ENCODE measurements at regions not wholly inside any gene's neighbourhood (a gene's known extent, or its start where the extent isn't known, plus 50 kb on each side); places are given as distances from the start of the nearest gene placed in this dataset.
"Not testable (repeated sequence)": the region's sequence is repeated elsewhere in the genome, so short reads cannot be mapped to it uniquely, and the experiment has no call there.

GRCh38 chr2:13255485-13255884 is 538.7 kb downstream of the TRIB2 start:
- Histone ChIP-seq H3K27ac (no peak overlapping the region), H4K20me1 (ENCODE audit: insufficient read depth) (no peaks in the 10 kb centered on the region), H2AFZ (no peak overlapping the region), H3K36me3 (ENCODE audit: low read depth) (no peaks in the 10 kb centered on the region), H3K79me2 (ENCODE audit: insufficient read depth) (no peaks in the 10 kb centered on the region), H3K9me2 (ENCODE audit: insufficient read depth) (no peaks in the 10 kb centered on the region), H3K9ac (no peak overlapping the region), H3K4me3 (no peak overlapping the region), H3K27me3 (replicated peaks; ENCODE audit: insufficient read depth) (no peaks in the 10 kb centered on the region), H3F3A (ENCODE audit: insufficient read depth) (no peaks in the 10 kb centered on the region), H3K4me2 (ENCODE audit: unreplicated experiment) (no peak overlapping the region), H3K4me1 (ENCODE audit: insufficient read depth) (no peaks in the 10 kb centered on the region), H3K9me3 (ENCODE audit: low read depth) (no peaks in the 10 kb centered on the region)
- DNase-seq = no peak
- 25 to 31% methylated on average over 1 of the region's 1 CpG for WGBS, 2 experiments (ENCODE audit: low coverage in 1 of 2, low lambda C conversion rate in 2 of 2, missing lambda C conversion rate in 2 of 2)
- TF ChIP-seq EZH2 (IDR thresholded peaks at IDR 0.05; ENCODE audit: insufficient read depth, poor library complexity, severe bottlenecking) = no peak
- in situ Hi-C loops (cut with MboI) = no loop called here

- Histone ChIP-seq H2AFZ (no peak overlapping the region), H3K36me3 (ENCODE audit: low read depth) (no peaks in the 10 kb centered on the region), H3K9ac (no peak overlapping the region), H3K79me2 (ENCODE audit: insufficient read depth) (no peaks in the 10 kb centered on the region), H4K20me1 (ENCODE audit: insufficient read depth) (no peaks in the 10 kb centered on the region), H3K27me3 (replicated peaks; ENCODE audit: insufficient read depth) (no peaks in the 10 kb centered on the region), H3F3A (ENCODE audit: insufficient read depth) (no peaks in the 10 kb centered on the region), H3K27ac (no peak overlapping the region), H3K4me3 (no peak overlapping the region), H3K9me2 (ENCODE audit: insufficient read depth) (no peaks in the 10 kb centered on the region), H3K9me3 (ENCODE audit: low read depth) (peaks cover 4% of the 10 kb centered on the region), H3K4me1 (ENCODE audit: insufficient read depth) (no peaks in the 10 kb centered on the region), H3K4me2 (ENCODE audit: unreplicated experiment) (no peak overlapping the region)
- WGBS, 2 experiments (ENCODE audit: low coverage in 1 of 2, low lambda C conversion rate in 2 of 2, missing lambda C conversion rate in 2 of 2) = 2 to 5% methylated on average over 2 of the region's 2 CpGs
- in situ Hi-C loops (cut with MboI) = no loop called here
- DNase-seq = no peak
- TF ChIP-seq EZH2phosphoT487 (IDR thresholded peaks at IDR 0.05; ENCODE audit: insufficient read depth, low read depth) (no peak), EZH2 (IDR thresholded peaks at IDR 0.05; ENCODE audit: insufficient read depth, poor library complexity, severe bottlenecking) (no peak)
Observed at GRCh38 chr2:13260402-13260801, 543.7 kb downstream of the TRIB2 start.

GRCh38 chr2:13266166-13266565 is 549.4 kb downstream of the TRIB2 start:
- 6 to 9% methylated on average over 1 of the region's 1 CpG for WGBS, 2 experiments (ENCODE audit: low coverage in 1 of 2, low lambda C conversion rate in 2 of 2, missing lambda C conversion rate in 2 of 2)
- in situ Hi-C loops (cut with MboI) = no loop called here
- no peak overlapping the region for H3K4me3 ChIP-seq

GRCh38 chr2:13284688-13285087 is 568.0 kb downstream of the TRIB2 start:
- no peaks in the 10 kb centered on the region for H3K27me3 ChIP-seq (replicated peaks; ENCODE audit: insufficient read depth)
- H3K9me3 ChIP-seq (ENCODE audit: low read depth) = no peaks in the 10 kb centered on the region
- H3K27ac ChIP-seq = no peak overlapping the region
- no peaks in the 10 kb centered on the region for H3K4me1 ChIP-seq (ENCODE audit: insufficient read depth)
- H3K9me2 ChIP-seq (ENCODE audit: insufficient read depth) = no peaks in the 10 kb centered on the region
- no peak overlapping the region for H3K4me2 ChIP-seq (ENCODE audit: unreplicated experiment)
- H3F3A ChIP-seq (ENCODE audit: insufficient read depth) = no peaks in the 10 kb centered on the region
- no peak overlapping the region for H3K4me3 ChIP-seq
- in situ Hi-C loops (cut with MboI) = no loop called here
- DNase-seq = no peak
- no peaks in the 10 kb centered on the region for H3K79me2 ChIP-seq (ENCODE audit: insufficient read depth)
- H4K20me1 ChIP-seq (ENCODE audit: insufficient read depth) = no peaks in the 10 kb centered on the region
- WGBS, 2 experiments (ENCODE audit: low coverage in 1 of 2, low lambda C conversion rate in 2 of 2, missing lambda C conversion rate in 2 of 2) = 55 to 56% methylated on average over 8 of the region's 8 CpGs
- H3K9ac ChIP-seq = no peak overlapping the region
- no peaks in the 10 kb centered on the region for H3K36me3 ChIP-seq (ENCODE audit: low read depth)
- TF ChIP-seq EZH2 (IDR thresholded peaks at IDR 0.05; ENCODE audit: insufficient read depth, poor library complexity, severe bottlenecking) = no peak
- no peak for TF ChIP-seq EZH2phosphoT487 (IDR thresholded peaks at IDR 0.05; ENCODE audit: insufficient read depth, low read depth)
- H2AFZ ChIP-seq = no peak overlapping the region

More at GRCh38 chr2:13266166-13266565, 549.4 kb downstream of the TRIB2 start:
- Histone ChIP-seq H3K27me3 (replicated peaks; ENCODE audit: insufficient read depth) (no peaks in the 10 kb centered on the region), H3K79me2 (ENCODE audit: insufficient read depth) (no peaks in the 10 kb centered on the region), H4K20me1 (ENCODE audit: insufficient read depth) (no peaks in the 10 kb centered on the region), H3K4me2 (ENCODE audit: unreplicated experiment) (no peak overlapping the region), H2AFZ (no peak overlapping the region), H3K9me2 (ENCODE audit: insufficient read depth) (no peaks in the 10 kb centered on the region), H3K9me3 (ENCODE audit: low read depth) (peaks cover 4% of the 10 kb centered on the region), H3K27ac (no peak overlapping the region), H3K36me3 (ENCODE audit: low read depth) (no peaks in the 10 kb centered on the region), H3F3A (ENCODE audit: insufficient read depth) (no peaks in the 10 kb centered on the region), H3K9ac (no peak overlapping the region), H3K4me1 (ENCODE audit: insufficient read depth) (no peaks in the 10 kb centered on the region)
- no peak for DNase-seq
- TF ChIP-seq EZH2phosphoT487 (IDR thresholded peaks at IDR 0.05; ENCODE audit: insufficient read depth, low read depth) = no peak
- TF ChIP-seq EZH2 (IDR thresholded peaks at IDR 0.05; ENCODE audit: insufficient read depth, poor library complexity, severe bottlenecking) = no peak

- Histone ChIP-seq H2AFZ (no peak overlapping the region), H3K4me2 (ENCODE audit: unreplicated experiment) (no peak overlapping the region), H3K4me3 (no peak overlapping the region), H3K79me2 (ENCODE audit: insufficient read depth) (no peaks in the 10 kb centered on the region), H3K9me2 (ENCODE audit: insufficient read depth) (no peaks in the 10 kb centered on the region), H3K4me1 (ENCODE audit: insufficient read depth) (no peaks in the 10 kb centered on the region), H3F3A (ENCODE audit: insufficient read depth) (no peaks in the 10 kb centered on the region), H3K9ac (no peak overlapping the region), H4K20me1 (ENCODE audit: insufficient read depth) (no peaks in the 10 kb centered on the region), H3K27me3 (replicated peaks; ENCODE audit: insufficient read depth) (no peaks in the 10 kb centered on the region), H3K36me3 (ENCODE audit: low read depth) (no peaks in the 10 kb centered on the region), H3K9me3 (ENCODE audit: low read depth) (no peaks in the 10 kb centered on the region), H3K27ac (no peak overlapping the region)
- no peak for DNase-seq
- TF ChIP-seq EZH2 (IDR thresholded peaks at IDR 0.05; ENCODE audit: insufficient read depth, poor library complexity, severe bottlenecking) = no peak
- no peak for TF ChIP-seq EZH2phosphoT487 (IDR thresholded peaks at IDR 0.05; ENCODE audit: insufficient read depth, low read depth)
- in situ Hi-C loops (cut with MboI) = no loop called here
Observed at GRCh38 chr2:13289310-13289709, 572.6 kb downstream of the TRIB2 start.

GRCh38 chr2:13308478-13308805 is 591.7 kb downstream of the TRIB2 start:
- H3K9me3 ChIP-seq (ENCODE audit: low read depth); H3K9ac ChIP-seq; H3K4me1 ChIP-seq (ENCODE audit: insufficient read depth); H3K4me3 ChIP-seq; H3K9me2 ChIP-seq (ENCODE audit: insufficient read depth); in situ Hi-C loops (cut with MboI); H3K27me3 ChIP-seq (replicated peaks; ENCODE audit: insufficient read depth); H4K20me1 ChIP-seq (ENCODE audit: insufficient read depth); H3K4me2 ChIP-seq (ENCODE audit: unreplicated experiment); DNase-seq; H3K27ac ChIP-seq; H3F3A ChIP-seq (ENCODE audit: insufficient read depth); H3K79me2 ChIP-seq (ENCODE audit: insufficient read depth); H3K36me3 ChIP-seq (ENCODE audit: low read depth); H2AFZ ChIP-seq: not testable (repeated sequence)
- 79 to 86% methylated on average over 18 to 31 of the region's 33 CpGs for WGBS, 2 experiments (ENCODE audit: low coverage in 1 of 2, low lambda C conversion rate in 2 of 2, missing lambda C conversion rate in 2 of 2)

Data from GM23248 (cell line).